Stimulated activated CD4-positive, alpha-beta T cell treated with anti-CD3 and anti-CD28 coated beads, Interleukin-4, amount 100 ng/mL, for 48 hours (primary cell): ENCODE measurements at regions not wholly inside any gene's neighbourhood (a gene's known extent, or its start where the extent isn't known, plus 50 kb on each side); places are given as distances from the start of the nearest gene placed in this dataset.

Experiments
- DNase-seq, 2 donors: peaks; one replicate each; pipeline ENCODE4 v3.0.0-alpha.2; 2020; ENCODE audit warnings: low read depth in 2 of 2

DNA sequence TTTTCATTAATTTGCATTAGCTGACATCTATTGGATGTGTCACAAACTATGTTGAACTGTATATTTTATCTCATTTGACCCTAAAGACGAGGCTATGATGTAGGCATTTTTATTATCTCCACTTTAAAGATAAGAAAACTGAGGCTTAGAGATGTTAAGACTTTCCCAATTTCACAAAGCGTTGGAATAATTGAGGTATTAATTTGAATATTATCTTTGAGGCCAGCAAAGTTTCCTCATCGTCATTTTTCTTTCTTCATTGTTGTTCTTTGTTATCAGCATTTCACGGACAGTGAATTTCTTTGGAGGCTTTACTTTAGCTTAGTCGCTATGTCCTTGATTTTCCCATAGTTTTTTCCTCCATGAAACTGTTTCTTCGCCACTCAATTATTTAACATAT is 227.5 kb upstream of the MYOCD start:
- DNase-seq: no peak

- no peak for DNase-seq
These were observed 226.7 kb upstream of the MYOCD start for GRCh38 chr17:12438813-12439586.

GRCh38 chr17:12445331-12445730 is 220.4 kb upstream of the MYOCD start:
- no peak for DNase-seq

GRCh38 chr17:12457493-12457892 is 208.2 kb upstream of the MYOCD start:
- DNase-seq: no peak

DNA sequence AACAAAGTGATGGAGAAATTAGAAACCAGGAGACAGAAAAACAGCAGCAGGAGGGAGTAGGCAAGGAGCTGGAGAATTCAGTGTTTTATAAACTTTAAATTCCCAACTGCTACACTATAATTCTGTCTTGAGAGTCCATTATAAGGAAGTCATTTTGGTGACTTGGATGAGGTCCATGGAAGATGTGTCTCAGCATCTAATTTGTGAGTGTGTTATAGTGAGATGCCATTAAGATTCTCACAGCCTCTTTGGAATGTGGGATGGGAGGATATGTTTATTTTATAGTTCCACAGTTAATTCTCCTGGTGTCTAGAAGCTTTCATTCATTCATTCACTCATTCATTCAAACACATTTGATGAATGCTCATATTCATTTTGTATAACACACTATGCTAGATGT is 206.0 kb upstream of the MYOCD start:
- no peak for DNase-seq

DNA sequence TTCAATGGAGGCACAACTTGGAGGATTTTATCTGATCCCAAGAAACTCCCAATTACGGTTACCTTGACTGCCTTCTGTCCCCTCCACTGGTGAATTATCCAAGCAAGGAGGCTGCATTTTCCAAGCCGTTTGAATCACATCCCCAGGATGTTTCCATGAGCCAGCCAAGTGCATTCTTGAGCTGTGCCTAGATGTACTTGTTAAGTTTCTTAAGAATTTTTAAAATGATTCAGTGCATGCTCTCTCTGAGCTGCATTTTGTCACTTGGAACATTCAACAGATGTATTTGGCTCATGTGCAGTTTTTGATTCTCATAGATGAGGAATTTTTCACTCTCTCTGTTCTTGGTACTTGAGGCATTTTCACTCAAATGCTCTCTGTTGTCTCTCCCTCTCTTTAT is 202.6 kb upstream of the MYOCD start:
- DNase-seq: no peak

- no peak for DNase-seq
These were observed 193.2 kb upstream of the MYOCD start for GRCh38 chr17:12472252-12473173.

- no peak for DNase-seq
These were observed 187.4 kb upstream of the MYOCD start for GRCh38 chr17:12478311-12478710.

GRCh38 chr17:12485361-12485906 is 180.3 kb upstream of the MYOCD start:
- no peak for DNase-seq

- no peak for DNase-seq
These were observed 176.4 kb upstream of the MYOCD start for GRCh38 chr17:12489325-12489724.

- DNase-seq: no peak
These were observed 173.2 kb upstream of the MYOCD start for GRCh38 chr17:12492450-12492849.

DNA sequence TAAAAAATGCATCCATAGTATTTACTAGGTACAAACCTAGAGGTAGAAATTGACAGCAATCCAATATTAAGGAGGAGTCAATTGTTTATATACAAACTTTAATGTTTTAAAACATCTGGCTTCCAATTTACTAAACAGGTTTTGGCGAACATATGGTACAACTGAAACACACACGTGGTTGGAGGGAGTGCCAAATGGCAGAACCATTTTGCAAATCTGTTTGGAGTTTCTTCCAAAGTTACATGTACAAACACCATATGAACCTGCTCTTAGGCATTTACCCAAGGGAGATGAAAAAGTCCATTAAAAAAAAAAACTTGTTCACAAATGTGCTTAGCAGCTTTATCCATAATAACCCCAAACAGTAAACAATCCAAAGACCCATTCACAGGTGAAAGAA is 159.8 kb upstream of the MYOCD start:
- no peak for DNase-seq

DNA sequence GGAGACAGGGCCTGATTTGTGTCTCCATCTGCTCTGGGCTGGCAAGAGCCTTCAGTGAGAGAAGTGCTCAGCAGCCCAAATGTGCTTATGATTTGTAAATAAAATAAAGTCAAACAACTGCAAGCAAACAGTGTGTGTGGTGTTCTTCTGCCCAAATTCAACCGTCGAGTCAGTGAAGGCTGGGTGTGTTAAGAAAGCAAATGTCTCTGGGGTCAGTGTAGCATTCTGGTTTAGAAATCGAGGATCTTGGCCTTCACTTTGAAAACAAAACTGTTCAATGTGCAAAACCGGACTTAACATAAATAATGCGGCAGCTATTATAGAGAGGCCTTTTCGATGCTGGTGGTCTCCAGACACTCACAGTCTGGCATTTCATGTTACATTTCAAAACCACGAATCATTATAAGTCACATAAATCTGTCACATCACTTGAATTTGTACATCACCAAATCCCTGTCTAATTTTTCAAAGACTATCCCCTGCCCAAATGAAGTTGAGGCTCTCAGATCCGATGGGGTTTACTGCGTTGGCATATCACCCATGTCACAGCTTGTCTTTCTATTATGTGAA is 158.6 kb upstream of the MYOCD start:
- no peak for DNase-seq

- DNase-seq: no peak
These were observed 155.9 kb upstream of the MYOCD start for GRCh38 chr17:12509801-12510200.

DNA sequence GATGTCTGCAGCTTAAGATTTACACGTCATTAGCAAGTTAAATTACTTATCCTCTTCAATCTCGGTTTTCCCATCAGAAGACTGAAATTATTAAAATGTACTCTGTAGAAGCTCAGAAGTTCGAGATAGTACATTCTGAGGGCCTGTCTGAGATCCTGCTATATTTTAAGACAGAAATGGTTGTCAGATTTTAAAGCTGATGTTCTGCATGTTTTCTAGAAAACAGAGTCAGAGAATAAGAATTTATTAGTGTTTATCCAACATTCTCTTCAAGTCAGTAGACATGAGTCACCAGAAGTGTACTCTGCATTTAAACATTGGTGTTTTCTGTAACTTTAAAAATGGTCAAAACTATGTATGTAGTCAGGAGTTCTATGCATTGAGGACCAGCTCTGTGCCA is 155.2 kb upstream of the MYOCD start:
- DNase-seq: no peak

- DNase-seq: no peak
These were observed 152.9 kb upstream of the MYOCD start for GRCh38 chr17:12512694-12513355.

DNA sequence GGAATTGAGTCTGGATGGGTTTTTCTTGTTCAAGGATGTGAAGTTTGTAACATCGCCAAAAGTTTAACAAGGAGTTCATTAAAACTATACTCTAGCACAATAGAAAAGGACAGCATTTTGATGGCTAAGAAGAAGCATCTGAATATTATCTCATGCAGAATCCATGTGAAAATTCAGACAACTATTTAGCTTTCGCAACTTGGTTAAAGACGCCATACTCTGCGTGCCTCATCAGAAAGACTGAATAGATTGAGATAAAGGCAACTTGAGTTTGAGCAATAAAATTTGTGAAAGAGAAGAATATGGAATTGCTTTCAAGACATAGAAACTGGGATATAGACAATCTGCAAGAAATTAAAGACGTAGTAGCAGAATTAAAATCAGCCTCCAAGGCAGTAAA is 151.1 kb upstream of the MYOCD start:
- no peak for DNase-seq

- DNase-seq: no peak
These were observed 145.6 kb upstream of the MYOCD start for GRCh38 chr17:12519956-12520594.

DNA sequence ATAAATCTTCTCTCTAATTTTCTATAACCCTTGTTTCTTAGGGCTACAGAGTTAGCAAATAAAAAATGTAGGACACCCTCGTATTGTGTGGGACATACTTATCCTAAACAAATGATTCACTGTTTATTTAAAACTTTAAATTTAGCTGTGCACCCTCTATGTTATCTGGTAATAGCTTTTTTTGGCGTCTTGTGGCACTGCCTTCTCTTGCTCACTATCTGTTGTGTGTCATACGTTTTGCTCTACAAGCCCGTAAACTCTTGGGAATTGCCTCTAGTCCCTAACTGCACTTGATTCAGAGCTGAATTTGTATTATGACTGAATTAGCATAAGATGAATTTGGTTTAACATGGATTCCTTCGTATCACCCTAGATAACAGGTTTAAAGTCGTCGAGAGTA is 144.3 kb upstream of the MYOCD start:
- DNase-seq: no peak

DNA sequence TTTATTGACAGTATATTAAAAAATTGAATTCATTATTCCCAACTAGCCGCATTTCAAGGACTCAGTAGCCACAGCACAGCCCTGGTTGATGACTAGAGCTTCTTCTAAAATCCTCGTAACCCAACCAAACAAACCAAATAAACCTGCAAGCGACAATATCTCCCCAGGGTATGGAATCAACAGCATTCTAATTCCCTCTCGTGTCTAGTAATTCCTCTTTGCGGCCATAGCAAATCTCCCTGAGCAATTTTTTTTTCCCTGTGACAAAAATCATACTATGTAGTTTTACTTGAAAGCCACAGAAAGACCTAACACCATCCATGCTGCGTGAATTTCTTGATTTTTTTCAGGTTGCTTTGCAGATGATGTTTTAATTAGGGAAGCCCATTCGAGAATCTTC is 143.4 kb upstream of the MYOCD start:
- DNase-seq: no peak

DNA sequence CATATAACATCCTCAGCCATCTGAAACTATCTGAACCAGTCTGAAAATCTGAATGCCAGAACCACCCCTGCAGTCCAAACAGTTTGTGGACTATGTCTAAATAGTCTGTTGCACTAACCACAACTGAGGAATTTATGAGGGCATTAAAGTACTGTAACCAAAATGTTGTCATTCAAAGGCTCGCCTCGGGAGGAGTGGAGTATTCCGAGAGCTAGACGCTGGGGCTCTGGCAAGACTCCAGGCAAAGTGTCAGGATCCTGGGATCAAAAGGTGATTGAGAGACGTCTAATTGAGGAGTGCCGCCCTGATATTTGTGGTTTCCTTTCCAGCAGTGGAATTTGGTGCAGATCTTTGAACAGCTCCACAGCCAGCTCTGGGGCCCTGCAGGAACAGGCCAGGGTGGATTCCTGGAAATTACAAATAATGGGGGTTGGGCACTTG is 142.9 kb upstream of the MYOCD start:
- no peak for DNase-seq
